Body of pancreas (tissue), 4 donors: ENCODE measurements at regions not wholly inside any gene's neighbourhood (a gene's known extent, or its start where the extent isn't known, plus 50 kb on each side); places are given as distances from the start of the nearest gene placed in this dataset.
A peak's percentile ranks its signal among the peaks of the same experiment; 100 is the strongest.
"Not testable (repeated sequence)": the region's sequence is repeated elsewhere in the genome, so short reads cannot be mapped to it uniquely, and the experiment has no call there.

Source experiments
- ATAC-seq: fragments of 150-250 bp; one replicate; pipeline ENCODE4 v1.9.1; 2016
- DNase-seq, 4 donors: peaks; one replicate each; pipeline ENCODE4 v3.0.0-alpha.2; 2019
- H3K27ac ChIP-seq, 4 donors: fragments of 200-600 bp; sonication (generic); 1 replicate in 3 of 4; 2 replicates in 1 of 4; pipeline versions ENCODE4 v1.5.1 to v1.6.1; 2016 to 2019; ENCODE audit warnings: mild to moderate bottlenecking in 1 of 4, mixed read lengths in 1 of 4, moderate library complexity in 1 of 4
- H3K27me3 ChIP-seq, 2 donors: fragments of 200-600 bp; sonication (generic); one replicate each; pipeline ENCODE4 v1.6.0; 2016; ENCODE audit warnings: mild to moderate bottlenecking in 1 of 2
- H3K36me3 ChIP-seq, 2 donors: fragments of 200-600 bp; sonication (generic); replicated peaks in 1 of 2; 2 replicates each; pipeline ENCODE4 v1.5.1; 2016; ENCODE audit warnings: low read depth in 2 of 2; ENCODE audit not compliant: insufficient read depth in 1 of 2
- H3K4me1 ChIP-seq: fragments of 200-600 bp; sonication (generic); one replicate; pipeline ENCODE4 v1.6.0; 2016
- H3K4me3 ChIP-seq, 2 donors: fragments of 200-600 bp; sonication (generic); 1 replicate in 1 of 2; 2 replicates in 1 of 2; pipeline ENCODE4 v1.5.1; 2016 to 2019
- H3K9me3 ChIP-seq, 3 donors: fragments of 200-600 bp; sonication (generic); 1 replicate in 2 of 3; 2 replicates in 1 of 3; pipeline ENCODE4 v1.5.1; 2016
- CTCF ChIP-seq, 7 experiments: fragments of 450-650 bp in 4 of 7; fragments of 200-600 bp in 3 of 7; sonication (generic) in 3 of 7; IDR thresholded peaks; one replicate each; pipeline ENCODE4 v1.5.1; 2016 to 2019; ENCODE audit warnings: antibody characterized with exemption in 7 of 7
- POLR2A ChIP-seq, 3 donors: fragments of 450-650 bp; IDR thresholded peaks; one replicate each; pipeline ENCODE4 v1.6.1; 2016; ENCODE audit warnings: antibody characterized with exemption in 3 of 3, mild to moderate bottlenecking in 2 of 3
- WGBS, 2 donors: methylation state at CpG; one replicate each; pipeline ENCODE4 v1.1.5; 2017; 5-methylcytosine and 5-hydroxymethylcytosine counted together
- intact Hi-C: fragments of 100-400 bp; cut with DNase I; formaldehyde crosslinking; loops from one replicate; pipeline ENCODE4 v1.15.1; 2023

- H3K27me3 ChIP-seq: no peaks in the 10 kb centered on the region
- H3K4me1 ChIP-seq: no peaks in the 10 kb centered on the region
- H3K36me3 ChIP-seq: no peaks in the 10 kb centered on the region
- ATAC-seq (no peak), DNase-seq (no peak)
- no peak for TF ChIP-seq CTCF (IDR thresholded peaks at IDR 0.05)
- WGBS, 2 donors: 79 to 86% methylated on average over 2 of the region's 2 CpGs
- no peaks in the 10 kb centered on the region for H3K9me3 ChIP-seq
- intact Hi-C loops: no loop called here
- H3K4me3 ChIP-seq: no peak overlapping the region
- H3K27ac ChIP-seq: no peak overlapping the region
Observed at GRCh38 chrX:131845201-131845600, 177.9 kb upstream of the STK26 start.

- no peaks in the 10 kb centered on the region for H3K36me3 ChIP-seq
- H3K9me3 ChIP-seq: no peaks in the 10 kb centered on the region
- WGBS, 2 donors: 67 to 73% methylated on average over 1 of the region's 1 CpG
- no peaks in the 10 kb centered on the region for H3K4me1 ChIP-seq
- H3K27ac ChIP-seq: no peak overlapping the region
- no peak overlapping the region for H3K4me3 ChIP-seq
- intact Hi-C loops: no loop called here
- no peaks in the 10 kb centered on the region for H3K27me3 ChIP-seq
- TF ChIP-seq CTCF (IDR thresholded peaks at IDR 0.05) (no peak), POLR2A (IDR thresholded peaks at IDR 0.05) (no peak)
- no peak for ATAC-seq
- no peak for DNase-seq
Observed at GRCh38 chrX:131845771-131846170, 177.3 kb upstream of the STK26 start.

GRCh38 chrX:131850964-131851363 is 172.1 kb upstream of the STK26 start:
- DNase-seq, intact Hi-C loops: not testable (repeated sequence)

GRCh38 chrX:131853440-131853839 is 169.7 kb upstream of the STK26 start:
- Histone ChIP-seq H3K27ac (no peak overlapping the region), H3K9me3 (no peaks in the 10 kb centered on the region), H3K4me3 (no peak overlapping the region), H3K4me1 (no peaks in the 10 kb centered on the region), H3K36me3 (no peaks in the 10 kb centered on the region), H3K27me3 (no peaks in the 10 kb centered on the region)
- intact Hi-C loops: no loop called here
- 61 to 74% methylated on average over 4 of the region's 4 CpGs for WGBS, 2 donors
- TF ChIP-seq POLR2A (IDR thresholded peaks at IDR 0.05) (no peak), CTCF (IDR thresholded peaks at IDR 0.05) (no peak)
- DNase-seq (no peak), ATAC-seq (no peak)

More at GRCh38 chrX:131850964-131851363, 172.1 kb upstream of the STK26 start:
- H3K9me3 ChIP-seq, ATAC-seq, H3K36me3 ChIP-seq, H3K4me3 ChIP-seq, H3K4me1 ChIP-seq, H3K27me3 ChIP-seq, H3K27ac ChIP-seq: not testable (repeated sequence)
- WGBS, 2 donors: 69 to 75% methylated on average over 10 of the region's 10 CpGs

- no peak for DNase-seq
- H3K4me1 ChIP-seq: no peaks in the 10 kb centered on the region
- no peaks in the 10 kb centered on the region for H3K27me3 ChIP-seq
- H3K27ac ChIP-seq: no peak overlapping the region
- ATAC-seq: no peak
- intact Hi-C loops: no loop called here
- TF ChIP-seq POLR2A (IDR thresholded peaks at IDR 0.05) (no peak), CTCF (IDR thresholded peaks at IDR 0.05) (peak in 2 of 7 experiments; percentile 2 to 12)
- H3K9me3 ChIP-seq: no peaks in the 10 kb centered on the region
- H3K4me3 ChIP-seq: no peak overlapping the region
- no peaks in the 10 kb centered on the region for H3K36me3 ChIP-seq
Observed at GRCh38 chrX:131854581-131854980, 168.5 kb upstream of the STK26 start.
